ENCODE measurements at regions not wholly inside any gene's neighbourhood (a gene's known extent, or its start where the extent isn't known, plus 50 kb on each side); places are given as distances from the start of the nearest gene placed in this dataset.

- Histone ChIP-seq H3K4me1 (ENCODE audit: insufficient read depth) (peaks cover 3% of the 10 kb centered on the region), H4K20me1 (replicated peaks; ENCODE audit: insufficient read depth) (peaks cover 4% of the 10 kb centered on the region; the same call in 1 of the 2 replicates), H3K36me3 (ENCODE audit: insufficient read depth) (no peaks in the 10 kb centered on the region), H3F3A (replicated peaks; ENCODE audit: low read depth) (no peaks in the 10 kb centered on the region; the same call in 1 of the 2 replicates), H3K4me2 (no peak overlapping the region), H3K79me2 (replicated peaks; ENCODE audit: insufficient read depth) (no peaks in the 10 kb centered on the region), H3K27me3 (ENCODE audit: insufficient read depth) (no peaks in the 10 kb centered on the region), H3K27ac (ENCODE audit: low read depth) (no peak overlapping the region), H2AFZ (no peak overlapping the region), H3K9me2 (ENCODE audit: insufficient read depth) (no peaks in the 10 kb centered on the region), H3K4me3 (no peak overlapping the region)
- DNase-seq (ENCODE audit: low spot score), result no peak
- TF ChIP-seq NANOG (IDR thresholded peaks at IDR 0.05; ENCODE audit: borderline replicate concordance) (no peak), JUNB (IDR thresholded peaks at IDR 0.05; ENCODE audit: unreplicated experiment) (no peak), ZNF331 (CRISPR knock-in tag; IDR thresholded peaks at IDR 0.05; ENCODE audit: low read depth) (no peak)
- Mint-ChIP-seq H3K36me3 (ENCODE audit: low read depth) (peaks cover under 1% of the 10 kb centered on the region; the same call in 2 of the 3 replicates), H3K4me3 (no peak overlapping the region), H3K27ac (no peak overlapping the region; the same call in 1 of the 2 replicates), H3K27me3 (ENCODE audit: insufficient read depth, low read depth, poor library complexity) (peaks cover 8% of the 10 kb centered on the region), H3K4me1 (peaks cover 36% of the 10 kb centered on the region; the same call in 2 of the 3 replicates), H3K9me3 (peaks cover 7% of the 10 kb centered on the region; the same call in 2 of the 3 replicates)
- no peak for ATAC-seq
Measured at GRCh38 chr1:201705389-201705788, 123.6 kb upstream of the IPO9 start.

DNA sequence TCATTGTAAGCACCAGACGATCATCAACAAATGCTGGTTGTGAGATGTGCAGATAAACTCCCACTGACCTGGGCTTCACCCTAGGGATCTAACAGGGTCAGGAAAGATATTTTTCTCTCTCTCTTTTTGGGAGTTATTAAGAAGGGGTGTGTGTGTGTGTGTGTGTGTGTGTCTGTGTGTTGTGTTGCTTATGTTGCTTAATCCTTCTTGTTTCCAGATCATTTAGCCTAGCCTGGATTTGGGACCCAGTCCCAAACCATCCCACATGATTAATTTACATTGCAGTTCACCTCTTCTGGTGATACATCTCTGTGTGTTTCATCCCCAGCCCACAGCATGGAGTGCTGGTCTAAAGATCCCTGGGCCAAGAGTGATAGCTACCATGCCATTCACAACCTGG lies 122.8 kb upstream of the IPO9 start:
- no peak overlapping the region for H3K27ac Mint-ChIP-seq
- H4K20me1 ChIP-seq (replicated peaks; ENCODE audit: insufficient read depth), result peaks cover 4% of the 10 kb centered on the region; the same call in 1 of the 2 replicates
- TF ChIP-seq JUNB (IDR thresholded peaks at IDR 0.05; ENCODE audit: unreplicated experiment) (no peak), CREB1 (CRISPR knock-in tag; IDR thresholded peaks at IDR 0.05; ENCODE audit: low read depth) (no peak), STAT1 (IDR thresholded peaks at IDR 0.05; ENCODE audit: unreplicated experiment) (no peak), EZH2phosphoT487 (IDR thresholded peaks at IDR 0.05; ENCODE audit: unreplicated experiment) (no peak), NANOG (IDR thresholded peaks at IDR 0.05; ENCODE audit: borderline replicate concordance) (no peak), POLR2AphosphoS5 (IDR thresholded peaks at IDR 0.05; ENCODE audit: low read depth) (no peak), ZNF114 (CRISPR knock-in tag; IDR thresholded peaks at IDR 0.05) (no peak)
- TF ChIP-seq, protein P1, sequence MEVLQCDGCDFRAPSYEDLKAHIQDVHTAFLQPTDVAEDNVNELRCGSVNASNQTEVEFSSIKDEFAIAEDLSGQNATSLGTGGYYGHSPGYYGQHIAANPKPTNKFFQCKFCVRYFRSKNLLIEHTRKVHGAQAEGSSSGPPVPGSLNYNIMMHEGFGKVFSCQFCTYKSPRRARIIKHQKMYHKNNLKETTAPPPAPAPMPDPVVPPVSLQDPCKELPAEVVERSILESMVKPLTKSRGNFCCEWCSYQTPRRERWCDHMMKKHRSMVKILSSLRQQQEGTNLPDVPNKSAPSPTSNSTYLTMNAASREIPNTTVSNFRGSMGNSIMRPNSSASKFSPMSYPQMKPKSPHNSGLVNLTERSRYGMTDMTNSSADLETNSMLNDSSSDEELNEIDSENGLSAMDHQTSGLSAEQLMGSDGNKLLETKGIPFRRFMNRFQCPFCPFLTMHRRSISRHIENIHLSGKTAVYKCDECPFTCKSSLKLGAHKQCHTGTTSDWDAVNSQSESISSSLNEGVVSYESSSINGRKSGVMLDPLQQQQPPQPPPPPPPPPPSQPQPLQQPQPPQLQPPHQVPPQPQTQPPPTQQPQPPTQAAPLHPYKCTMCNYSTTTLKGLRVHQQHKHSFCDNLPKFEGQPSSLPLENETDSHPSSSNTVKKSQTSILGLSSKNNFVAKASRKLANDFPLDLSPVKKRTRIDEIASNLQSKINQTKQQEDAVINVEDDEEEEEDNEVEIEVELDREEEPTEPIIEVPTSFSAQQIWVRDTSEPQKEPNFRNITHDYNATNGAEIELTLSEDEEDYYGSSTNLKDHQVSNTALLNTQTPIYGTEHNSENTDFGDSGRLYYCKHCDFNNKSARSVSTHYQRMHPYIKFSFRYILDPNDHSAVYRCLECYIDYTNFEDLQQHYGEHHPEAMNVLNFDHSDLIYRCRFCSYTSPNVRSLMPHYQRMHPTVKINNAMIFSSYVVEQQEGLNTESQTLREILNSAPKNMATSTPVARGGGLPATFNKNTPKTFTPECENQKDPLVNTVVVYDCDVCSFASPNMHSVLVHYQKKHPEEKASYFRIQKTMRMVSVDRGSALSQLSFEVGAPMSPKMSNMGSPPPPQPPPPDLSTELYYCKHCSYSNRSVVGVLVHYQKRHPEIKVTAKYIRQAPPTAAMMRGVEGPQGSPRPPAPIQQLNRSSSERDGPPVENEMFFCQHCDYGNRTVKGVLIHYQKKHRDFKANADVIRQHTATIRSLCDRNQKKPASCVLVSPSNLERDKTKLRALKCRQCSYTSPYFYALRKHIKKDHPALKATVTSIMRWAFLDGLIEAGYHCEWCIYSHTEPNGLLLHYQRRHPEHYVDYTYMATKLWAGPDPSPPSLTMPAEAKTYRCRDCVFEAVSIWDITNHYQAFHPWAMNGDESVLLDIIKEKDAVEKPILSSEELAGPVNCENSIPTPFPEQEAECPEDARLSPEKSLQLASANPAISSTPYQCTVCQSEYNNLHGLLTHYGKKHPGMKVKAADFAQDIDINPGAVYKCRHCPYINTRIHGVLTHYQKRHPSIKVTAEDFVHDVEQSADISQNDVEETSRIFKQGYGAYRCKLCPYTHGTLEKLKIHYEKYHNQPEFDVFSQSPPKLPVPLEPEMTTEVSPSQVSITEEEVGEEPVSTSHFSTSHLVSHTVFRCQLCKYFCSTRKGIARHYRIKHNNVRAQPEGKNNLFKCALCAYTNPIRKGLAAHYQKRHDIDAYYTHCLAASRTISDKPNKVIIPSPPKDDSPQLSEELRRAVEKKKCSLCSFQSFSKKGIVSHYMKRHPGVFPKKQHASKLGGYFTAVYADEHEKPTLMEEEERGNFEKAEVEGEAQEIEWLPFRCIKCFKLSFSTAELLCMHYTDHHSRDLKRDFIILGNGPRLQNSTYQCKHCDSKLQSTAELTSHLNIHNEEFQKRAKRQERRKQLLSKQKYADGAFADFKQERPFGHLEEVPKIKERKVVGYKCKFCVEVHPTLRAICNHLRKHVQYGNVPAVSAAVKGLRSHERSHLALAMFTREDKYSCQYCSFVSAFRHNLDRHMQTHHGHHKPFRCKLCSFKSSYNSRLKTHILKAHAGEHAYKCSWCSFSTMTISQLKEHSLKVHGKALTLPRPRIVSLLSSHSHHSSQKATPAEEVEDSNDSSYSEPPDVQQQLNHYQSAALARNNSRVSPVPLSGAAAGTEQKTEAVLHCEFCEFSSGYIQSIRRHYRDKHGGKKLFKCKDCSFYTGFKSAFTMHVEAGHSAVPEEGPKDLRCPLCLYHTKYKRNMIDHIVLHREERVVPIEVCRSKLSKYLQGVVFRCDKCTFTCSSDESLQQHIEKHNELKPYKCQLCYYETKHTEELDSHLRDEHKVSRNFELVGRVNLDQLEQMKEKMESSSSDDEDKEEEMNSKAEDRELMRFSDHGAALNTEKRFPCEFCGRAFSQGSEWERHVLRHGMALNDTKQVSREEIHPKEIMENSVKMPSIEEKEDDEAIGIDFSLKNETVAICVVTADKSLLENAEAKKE (CRISPR knock-in tag; IDR thresholded peaks at IDR 0.05), result no peak
- TF ChIP-seq, protein P2, sequence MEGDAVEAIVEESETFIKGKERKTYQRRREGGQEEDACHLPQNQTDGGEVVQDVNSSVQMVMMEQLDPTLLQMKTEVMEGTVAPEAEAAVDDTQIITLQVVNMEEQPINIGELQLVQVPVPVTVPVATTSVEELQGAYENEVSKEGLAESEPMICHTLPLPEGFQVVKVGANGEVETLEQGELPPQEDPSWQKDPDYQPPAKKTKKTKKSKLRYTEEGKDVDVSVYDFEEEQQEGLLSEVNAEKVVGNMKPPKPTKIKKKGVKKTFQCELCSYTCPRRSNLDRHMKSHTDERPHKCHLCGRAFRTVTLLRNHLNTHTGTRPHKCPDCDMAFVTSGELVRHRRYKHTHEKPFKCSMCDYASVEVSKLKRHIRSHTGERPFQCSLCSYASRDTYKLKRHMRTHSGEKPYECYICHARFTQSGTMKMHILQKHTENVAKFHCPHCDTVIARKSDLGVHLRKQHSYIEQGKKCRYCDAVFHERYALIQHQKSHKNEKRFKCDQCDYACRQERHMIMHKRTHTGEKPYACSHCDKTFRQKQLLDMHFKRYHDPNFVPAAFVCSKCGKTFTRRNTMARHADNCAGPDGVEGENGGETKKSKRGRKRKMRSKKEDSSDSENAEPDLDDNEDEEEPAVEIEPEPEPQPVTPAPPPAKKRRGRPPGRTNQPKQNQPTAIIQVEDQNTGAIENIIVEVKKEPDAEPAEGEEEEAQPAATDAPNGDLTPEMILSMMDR (conservative IDR thresholded peaks at IDR 0.05; ENCODE audit: low read depth in 2 of 2), result no peak
- TF ChIP-seq, protein P3, sequence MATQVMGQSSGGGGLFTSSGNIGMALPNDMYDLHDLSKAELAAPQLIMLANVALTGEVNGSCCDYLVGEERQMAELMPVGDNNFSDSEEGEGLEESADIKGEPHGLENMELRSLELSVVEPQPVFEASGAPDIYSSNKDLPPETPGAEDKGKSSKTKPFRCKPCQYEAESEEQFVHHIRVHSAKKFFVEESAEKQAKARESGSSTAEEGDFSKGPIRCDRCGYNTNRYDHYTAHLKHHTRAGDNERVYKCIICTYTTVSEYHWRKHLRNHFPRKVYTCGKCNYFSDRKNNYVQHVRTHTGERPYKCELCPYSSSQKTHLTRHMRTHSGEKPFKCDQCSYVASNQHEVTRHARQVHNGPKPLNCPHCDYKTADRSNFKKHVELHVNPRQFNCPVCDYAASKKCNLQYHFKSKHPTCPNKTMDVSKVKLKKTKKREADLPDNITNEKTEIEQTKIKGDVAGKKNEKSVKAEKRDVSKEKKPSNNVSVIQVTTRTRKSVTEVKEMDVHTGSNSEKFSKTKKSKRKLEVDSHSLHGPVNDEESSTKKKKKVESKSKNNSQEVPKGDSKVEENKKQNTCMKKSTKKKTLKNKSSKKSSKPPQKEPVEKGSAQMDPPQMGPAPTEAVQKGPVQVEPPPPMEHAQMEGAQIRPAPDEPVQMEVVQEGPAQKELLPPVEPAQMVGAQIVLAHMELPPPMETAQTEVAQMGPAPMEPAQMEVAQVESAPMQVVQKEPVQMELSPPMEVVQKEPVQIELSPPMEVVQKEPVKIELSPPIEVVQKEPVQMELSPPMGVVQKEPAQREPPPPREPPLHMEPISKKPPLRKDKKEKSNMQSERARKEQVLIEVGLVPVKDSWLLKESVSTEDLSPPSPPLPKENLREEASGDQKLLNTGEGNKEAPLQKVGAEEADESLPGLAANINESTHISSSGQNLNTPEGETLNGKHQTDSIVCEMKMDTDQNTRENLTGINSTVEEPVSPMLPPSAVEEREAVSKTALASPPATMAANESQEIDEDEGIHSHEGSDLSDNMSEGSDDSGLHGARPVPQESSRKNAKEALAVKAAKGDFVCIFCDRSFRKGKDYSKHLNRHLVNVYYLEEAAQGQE (IDR thresholded peaks at IDR 0.05; ENCODE audit: unreplicated experiment), result no peak

More for the DNA sequence above, 122.8 kb upstream of the IPO9 start:
- no peak for ATAC-seq
- H3K27me3 Mint-ChIP-seq (ENCODE audit: insufficient read depth, low read depth, poor library complexity), result peaks cover 8% of the 10 kb centered on the region
- H2AFZ ChIP-seq, result no peak overlapping the region
- no peak overlapping the region for H3K4me3 Mint-ChIP-seq
- no peaks in the 10 kb centered on the region for H3K9me2 ChIP-seq (ENCODE audit: insufficient read depth)
- no peaks in the 10 kb centered on the region for H3K79me2 ChIP-seq (replicated peaks; ENCODE audit: insufficient read depth)
- H3K36me3 ChIP-seq (ENCODE audit: insufficient read depth), result no peaks in the 10 kb centered on the region
- H3K9me3 Mint-ChIP-seq, result peaks cover 4% of the 10 kb centered on the region; the same call in 1 of the 3 replicates
- no peak overlapping the region for H3K27ac ChIP-seq (ENCODE audit: low read depth)
- H3K27me3 ChIP-seq (ENCODE audit: insufficient read depth), result no peaks in the 10 kb centered on the region
- no peaks in the 10 kb centered on the region; the same call in 1 of the 3 replicates for H3K36me3 Mint-ChIP-seq (ENCODE audit: low read depth)
- peaks cover 3% of the 10 kb centered on the region for H3K4me1 ChIP-seq (ENCODE audit: insufficient read depth)
- H3K4me3 ChIP-seq, result no peak overlapping the region
- peaks cover 36% of the 10 kb centered on the region; the same call in 2 of the 3 replicates for H3K4me1 Mint-ChIP-seq
- no peak overlapping the region for H3K4me2 ChIP-seq
- H3F3A ChIP-seq (replicated peaks; ENCODE audit: low read depth), result no peaks in the 10 kb centered on the region; the same call in 1 of the 2 replicates
- no peak for DNase-seq (ENCODE audit: low spot score)
